ENCODE measurements at regions not wholly inside any gene's neighbourhood (a gene's known extent, or its start where the extent isn't known, plus 50 kb on each side); places are given as distances from the start of the nearest gene placed in this dataset.

DNA sequence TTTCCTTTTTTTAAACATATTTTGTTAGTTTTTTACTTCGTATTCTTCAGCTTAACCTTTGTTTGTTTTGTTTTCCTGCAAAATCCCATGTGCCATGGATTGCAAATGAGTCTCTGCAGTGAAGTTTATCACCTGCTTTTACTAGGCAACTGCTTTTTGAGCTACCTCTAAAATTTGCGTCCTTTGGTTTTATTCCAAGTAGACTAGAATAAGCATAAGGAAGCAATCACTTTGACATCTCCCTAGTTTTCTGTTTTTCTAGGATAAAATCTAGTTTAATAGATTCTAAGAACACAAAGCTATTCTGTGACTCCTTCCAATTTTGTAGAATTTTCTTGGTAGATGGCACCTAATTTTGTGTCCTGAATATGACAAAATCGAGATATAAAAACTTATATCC lies 1059.2 kb downstream of the OTOL1 start:
- TF ChIP-seq, protein P1, sequence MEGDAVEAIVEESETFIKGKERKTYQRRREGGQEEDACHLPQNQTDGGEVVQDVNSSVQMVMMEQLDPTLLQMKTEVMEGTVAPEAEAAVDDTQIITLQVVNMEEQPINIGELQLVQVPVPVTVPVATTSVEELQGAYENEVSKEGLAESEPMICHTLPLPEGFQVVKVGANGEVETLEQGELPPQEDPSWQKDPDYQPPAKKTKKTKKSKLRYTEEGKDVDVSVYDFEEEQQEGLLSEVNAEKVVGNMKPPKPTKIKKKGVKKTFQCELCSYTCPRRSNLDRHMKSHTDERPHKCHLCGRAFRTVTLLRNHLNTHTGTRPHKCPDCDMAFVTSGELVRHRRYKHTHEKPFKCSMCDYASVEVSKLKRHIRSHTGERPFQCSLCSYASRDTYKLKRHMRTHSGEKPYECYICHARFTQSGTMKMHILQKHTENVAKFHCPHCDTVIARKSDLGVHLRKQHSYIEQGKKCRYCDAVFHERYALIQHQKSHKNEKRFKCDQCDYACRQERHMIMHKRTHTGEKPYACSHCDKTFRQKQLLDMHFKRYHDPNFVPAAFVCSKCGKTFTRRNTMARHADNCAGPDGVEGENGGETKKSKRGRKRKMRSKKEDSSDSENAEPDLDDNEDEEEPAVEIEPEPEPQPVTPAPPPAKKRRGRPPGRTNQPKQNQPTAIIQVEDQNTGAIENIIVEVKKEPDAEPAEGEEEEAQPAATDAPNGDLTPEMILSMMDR (IDR thresholded peaks at IDR 0.05) = no peak
- TF ChIP-seq EZH2 (IDR thresholded peaks at IDR 0.05) (no peak), EZH2phosphoT487 (IDR thresholded peaks at IDR 0.05) (no peak)
